Stimulated activated CD4-positive, alpha-beta T cell treated with anti-CD3 and anti-CD28 coated beads, Interleukin-2, amount 100 ng/mL, for 24 hours (primary cell): ENCODE measurements at regions not wholly inside any gene's neighbourhood (a gene's known extent, or its start where the extent isn't known, plus 50 kb on each side); places are given as distances from the start of the nearest gene placed in this dataset.
A peak's percentile ranks its signal among the peaks of the same experiment; 100 is the strongest.
"Not testable (repeated sequence)": the region's sequence is repeated elsewhere in the genome, so short reads cannot be mapped to it uniquely, and the experiment has no call there.

Experiments used
- DNase-seq, 2 donors: peaks; one replicate each; pipeline ENCODE4 v3.0.0-alpha.2; 2020

DNA sequence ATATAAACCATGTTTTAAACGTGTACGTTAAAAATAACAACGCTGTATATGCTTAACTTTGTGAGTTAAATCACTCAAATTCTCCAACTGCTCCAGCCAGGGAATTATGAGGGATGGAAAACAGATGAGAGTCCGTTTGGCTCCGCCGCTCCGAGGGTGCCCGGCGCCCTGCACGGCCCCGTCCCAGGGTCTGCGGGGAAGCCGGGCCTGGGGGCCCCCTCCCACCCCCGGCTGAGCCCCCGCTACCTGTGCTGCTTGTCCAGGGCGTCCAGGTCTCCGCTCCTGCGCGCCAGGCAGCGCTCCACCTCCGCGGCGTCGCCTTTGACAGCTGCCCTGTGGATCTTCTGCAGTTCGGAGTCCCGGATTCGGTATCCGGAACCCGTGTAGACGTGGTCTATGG lies 415.5 kb downstream of the FOXD4L4 start:
- DNase-seq: not testable (repeated sequence)

DNA sequence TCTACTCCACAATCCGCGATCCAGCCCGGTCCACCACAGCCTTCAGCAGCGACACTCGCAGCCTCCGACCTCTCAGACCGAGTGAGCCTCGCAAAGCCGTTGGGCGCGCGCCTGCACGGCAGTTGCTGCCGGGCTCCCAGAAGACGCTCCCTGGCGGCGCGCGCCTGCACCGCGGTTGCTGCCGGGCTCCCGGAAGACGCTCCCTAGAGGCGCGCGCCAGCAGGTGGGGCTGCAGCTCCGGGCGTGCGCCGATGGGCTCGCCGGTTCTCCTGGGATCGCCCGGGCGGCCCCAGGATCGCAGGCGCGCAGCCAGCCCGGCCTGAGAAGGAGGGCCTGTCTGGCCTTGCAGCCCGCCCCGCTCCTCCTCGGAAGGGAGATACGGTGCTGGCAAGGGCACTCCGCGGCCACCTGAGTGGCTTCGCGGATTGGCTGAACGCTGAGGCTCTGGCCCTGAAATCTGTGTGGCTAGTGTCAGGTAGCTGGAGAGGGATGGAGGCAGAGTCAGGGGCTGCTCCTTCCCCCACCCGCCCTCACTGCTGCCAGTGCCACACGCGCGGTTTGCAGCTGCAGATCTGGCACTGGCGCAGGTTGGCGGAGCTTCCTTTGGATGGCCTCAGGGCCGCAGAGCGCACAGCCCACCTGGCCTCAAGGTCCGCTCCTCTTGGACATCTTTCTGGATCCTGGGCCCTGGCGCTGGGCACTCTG lies 416.2 kb downstream of the FOXD4L4 start:
- DNase-seq: peak; percentile 24 to 69

DNA sequence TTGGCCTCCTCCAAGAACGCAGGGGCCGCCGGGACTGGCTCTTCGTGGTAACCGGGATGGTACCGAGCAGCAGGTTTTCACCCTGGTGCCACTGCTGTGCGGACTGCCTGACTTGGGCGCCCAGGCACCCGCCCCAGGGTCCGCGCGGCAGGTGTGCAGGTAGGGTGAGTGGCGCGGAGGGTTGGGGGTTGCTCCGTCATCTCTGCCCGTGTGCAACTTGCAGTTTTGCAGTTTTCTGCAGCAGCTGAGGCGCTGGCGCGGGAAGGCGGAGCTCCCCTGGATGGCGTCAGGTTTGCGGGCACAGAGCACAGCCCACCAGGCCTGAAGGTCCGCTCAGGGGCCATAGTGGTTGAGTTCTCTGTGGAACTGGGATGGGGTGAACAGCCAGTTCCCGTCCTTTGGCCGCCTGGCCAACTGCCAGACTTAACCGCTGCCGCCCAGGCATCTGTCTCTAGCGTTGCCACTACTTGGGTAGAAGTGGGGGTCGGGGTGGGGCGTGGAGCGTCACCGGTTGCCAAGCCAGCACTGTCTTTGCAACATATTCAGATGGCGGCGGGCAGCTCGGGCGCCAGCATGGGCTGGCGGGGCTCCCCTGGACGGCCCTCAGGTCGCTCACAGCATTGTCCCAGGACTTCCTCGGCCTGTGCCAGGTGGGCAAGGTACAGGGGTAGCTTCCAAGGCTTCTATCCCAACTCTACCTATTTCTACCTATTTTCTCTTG lies 417.2 kb downstream of the FOXD4L4 start:
- peak in 1 of 2 donors; percentile 1 for DNase-seq

DNA sequence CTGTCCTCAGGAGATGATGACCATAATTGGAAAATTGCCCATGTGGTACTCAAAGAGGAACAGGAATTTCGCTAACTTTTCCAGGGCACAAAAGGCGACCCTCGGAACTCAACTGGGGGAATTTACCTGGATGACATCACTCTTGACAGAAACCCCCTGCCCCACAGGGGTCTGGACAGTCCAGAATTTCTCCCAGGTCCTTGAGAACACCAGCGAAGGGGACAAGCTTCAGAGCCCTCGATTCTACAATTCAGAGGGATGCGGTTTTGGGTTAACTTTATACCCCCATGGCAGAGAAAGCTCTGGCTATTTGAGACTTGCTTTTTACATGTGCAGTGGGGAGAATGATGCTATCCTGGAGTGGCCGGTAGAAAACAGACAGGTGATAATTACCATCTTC lies 445.4 kb downstream of the FOXD4L4 start:
- DNase-seq: not testable (repeated sequence)

DNA sequence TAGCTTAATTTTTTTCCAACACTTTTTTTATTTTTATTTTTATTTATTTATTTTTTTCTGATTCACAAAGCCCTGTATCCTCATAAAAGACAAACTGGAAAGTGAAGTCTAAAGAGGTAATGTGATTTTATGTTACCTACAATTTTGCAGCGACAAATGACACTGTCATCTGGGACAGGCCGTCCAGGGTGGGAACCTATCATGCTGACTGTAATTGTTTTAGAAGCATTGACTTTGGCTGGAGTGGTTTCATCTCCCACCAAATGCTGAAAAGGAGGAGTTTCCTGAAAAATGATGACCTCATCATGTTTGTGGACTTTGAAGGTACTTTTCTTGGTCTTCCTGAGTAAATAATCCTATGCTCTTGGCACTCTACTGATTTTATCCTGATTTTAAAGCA lies 446.7 kb downstream of the FOXD4L4 start:
- DNase-seq: not testable (repeated sequence)

DNA sequence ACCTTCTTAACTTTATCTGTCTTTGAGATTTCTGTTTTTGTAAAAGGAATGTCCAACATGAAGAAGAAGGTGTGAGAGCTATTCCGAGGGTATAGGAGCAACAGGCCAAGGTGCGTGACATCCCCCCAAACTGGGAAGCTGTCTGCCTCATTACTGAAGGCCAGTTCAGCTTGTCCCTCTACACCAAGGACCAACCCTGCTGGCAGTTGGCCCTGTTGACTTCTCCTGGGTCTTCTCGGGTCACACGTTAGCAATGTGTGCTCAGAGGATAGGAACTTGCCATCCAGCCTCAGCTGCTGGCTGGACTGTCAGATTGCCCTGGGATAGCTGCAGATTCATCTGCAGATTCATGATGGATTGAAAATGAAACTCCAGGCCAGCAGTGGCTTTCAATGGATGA lies 460.3 kb downstream of the FOXD4L4 start:
- DNase-seq: not testable (repeated sequence)

DNA sequence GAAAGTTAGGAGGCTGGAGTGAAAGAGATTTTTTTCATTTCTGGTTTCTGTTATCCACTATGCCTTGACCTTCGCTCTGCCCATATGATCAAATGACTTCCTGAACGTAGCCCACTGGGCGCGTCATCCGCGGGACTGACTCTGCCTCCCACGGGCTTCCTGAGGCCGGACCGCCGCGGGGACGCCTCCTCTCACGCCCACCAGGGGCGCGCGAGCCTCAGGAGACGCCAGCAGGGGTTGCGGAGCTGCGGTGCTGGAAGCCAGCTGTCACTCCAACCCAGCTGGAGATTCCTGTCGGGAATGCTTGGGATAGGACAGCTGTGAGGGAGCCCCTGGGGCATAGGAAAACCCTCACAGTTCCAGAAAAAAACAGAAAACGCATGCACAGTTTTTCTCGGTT lies 461.5 kb downstream of the FOXD4L4 start:
- not testable (repeated sequence) for DNase-seq

DNA sequence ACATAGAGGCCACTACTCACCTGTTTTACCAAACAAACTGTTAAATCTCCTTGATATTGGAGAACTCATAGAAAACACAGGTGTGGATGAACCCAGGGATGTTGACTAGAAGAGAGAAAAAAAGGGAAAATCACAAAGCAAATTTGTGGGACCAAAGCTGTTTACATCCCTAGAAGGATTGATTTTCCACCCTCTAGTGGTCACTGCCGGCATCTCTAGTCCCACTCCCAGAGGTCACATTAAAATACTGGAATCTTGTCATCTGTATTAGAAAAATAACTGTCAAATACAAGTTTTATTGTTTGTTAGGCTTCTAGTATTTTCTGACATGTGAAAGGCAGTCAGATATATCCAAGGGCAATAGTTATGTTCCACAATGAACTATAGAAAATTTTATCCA lies 469.7 kb downstream of the FOXD4L4 start:
- DNase-seq: not testable (repeated sequence)

DNA sequence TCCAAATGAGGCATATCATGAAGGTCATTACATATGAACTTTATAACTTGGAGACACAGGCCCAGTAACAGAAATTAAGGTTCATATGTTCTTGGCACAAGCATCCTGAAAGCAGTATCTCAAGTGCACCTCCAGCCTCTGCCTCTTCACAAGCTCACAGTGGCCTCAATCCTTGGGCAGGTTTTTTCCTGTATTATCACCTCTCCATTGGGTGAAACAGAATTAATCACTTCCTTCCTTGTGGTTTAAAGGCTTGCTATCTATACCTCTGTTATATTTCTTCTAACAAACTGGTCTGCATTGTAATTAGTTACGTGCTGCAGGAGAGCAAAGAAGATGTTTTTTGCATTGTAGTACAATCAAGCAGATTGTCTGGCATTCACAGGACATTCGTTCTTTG lies 471.0 kb downstream of the FOXD4L4 start:
- DNase-seq: not testable (repeated sequence)

DNA sequence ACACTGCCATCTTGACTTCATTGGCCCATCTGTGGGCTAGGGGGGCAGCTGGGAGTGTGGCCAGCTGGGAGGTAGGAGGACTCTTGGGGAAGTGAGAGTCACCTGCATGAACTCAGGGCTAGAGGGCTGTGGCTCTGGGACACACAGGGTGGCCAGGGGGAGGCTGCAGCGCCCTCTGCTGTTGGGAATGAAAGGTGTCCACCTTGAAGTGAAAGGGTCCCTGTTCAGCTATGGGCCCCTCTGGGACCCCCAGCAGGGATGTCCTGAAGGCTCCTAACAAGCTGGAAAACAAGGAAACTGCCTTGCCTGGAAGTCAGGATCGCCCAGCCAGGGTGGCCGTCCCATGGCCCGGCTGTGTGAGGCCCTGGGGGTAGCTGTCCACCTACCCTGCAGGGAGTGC lies 507.8 kb downstream of the FOXD4L4 start:
- not testable (repeated sequence) for DNase-seq

DNA sequence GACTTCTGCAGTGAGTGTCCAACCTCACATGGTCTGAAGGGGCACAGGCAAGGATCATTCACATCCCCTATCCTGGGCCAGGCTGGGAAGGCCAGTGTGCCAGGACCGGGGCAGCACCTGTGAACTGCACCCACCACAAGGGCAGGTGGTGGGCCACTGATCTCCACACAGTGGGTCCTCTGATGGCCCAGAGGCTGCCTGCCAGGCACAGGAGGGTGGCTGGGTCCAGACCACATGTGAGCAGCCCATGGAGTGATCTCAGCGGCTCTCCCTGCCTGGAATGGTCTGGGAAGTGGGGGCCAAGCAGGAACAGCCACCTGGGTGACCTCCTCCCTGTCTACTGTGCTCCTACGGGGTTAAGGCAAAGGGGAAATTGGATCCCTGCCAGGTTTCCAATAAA lies 508.5 kb downstream of the FOXD4L4 start:
- not testable (repeated sequence) for DNase-seq

DNA sequence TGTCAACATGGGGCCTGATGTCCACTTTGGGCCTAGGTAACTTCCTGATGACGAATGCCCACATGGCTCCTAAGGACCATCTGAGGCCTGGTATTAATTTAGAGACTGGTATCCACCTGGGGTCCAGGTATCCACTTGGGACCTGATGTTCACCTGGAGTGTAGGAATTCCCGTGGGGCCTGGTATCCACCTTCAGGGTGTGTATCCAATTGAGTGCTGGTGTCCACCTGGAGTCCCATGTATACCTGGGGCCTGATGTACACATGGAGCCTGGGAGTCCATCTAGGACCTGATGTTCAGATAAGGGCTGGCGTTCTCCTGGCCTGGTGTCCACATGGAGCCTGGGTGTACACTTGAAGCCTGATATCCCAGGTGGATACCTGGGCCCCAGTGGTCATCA lies 520.6 kb downstream of the FOXD4L4 start:
- DNase-seq: not testable (repeated sequence)

DNA sequence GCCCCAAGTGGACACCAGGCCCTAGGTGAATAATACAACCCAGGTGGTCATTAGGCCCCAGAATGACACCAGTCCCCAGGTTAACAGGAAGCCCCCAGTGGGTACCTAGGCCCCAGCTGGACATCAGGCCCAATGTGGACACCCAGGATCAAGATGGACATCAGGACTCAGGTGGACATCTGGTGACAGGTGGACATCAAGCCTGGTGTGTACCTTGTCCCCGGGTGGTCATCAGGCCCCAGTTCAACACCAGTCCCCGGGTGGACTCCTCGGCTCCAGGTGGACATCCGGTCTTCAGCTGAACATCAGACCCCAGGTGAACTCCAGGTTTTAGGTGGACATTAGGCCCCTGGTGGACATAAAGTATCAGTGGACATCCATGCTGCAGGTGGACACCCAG lies 524.6 kb downstream of the FOXD4L4 start:
- not testable (repeated sequence) for DNase-seq

DNA sequence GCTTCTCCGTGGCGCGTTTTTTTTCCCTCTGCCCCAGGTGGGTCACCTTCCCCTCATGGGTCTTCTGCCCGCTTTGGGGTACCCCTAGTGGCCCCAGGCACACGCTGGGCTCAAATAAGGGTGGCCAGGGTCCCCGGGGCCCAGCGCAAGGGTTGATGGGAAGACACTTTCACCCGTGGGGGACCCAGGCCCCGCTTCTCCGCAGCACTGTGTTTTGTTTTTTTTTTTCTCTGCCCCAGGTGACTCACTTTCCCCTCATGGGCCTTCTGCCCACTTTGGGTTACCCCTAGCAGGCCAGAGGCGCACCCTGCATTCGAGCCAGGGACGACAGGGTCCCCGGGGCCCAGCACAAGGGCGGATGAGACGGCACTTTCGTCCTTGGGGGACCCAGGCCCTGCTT lies 526.7 kb downstream of the FOXD4L4 start:
- DNase-seq: not testable (repeated sequence)

DNA sequence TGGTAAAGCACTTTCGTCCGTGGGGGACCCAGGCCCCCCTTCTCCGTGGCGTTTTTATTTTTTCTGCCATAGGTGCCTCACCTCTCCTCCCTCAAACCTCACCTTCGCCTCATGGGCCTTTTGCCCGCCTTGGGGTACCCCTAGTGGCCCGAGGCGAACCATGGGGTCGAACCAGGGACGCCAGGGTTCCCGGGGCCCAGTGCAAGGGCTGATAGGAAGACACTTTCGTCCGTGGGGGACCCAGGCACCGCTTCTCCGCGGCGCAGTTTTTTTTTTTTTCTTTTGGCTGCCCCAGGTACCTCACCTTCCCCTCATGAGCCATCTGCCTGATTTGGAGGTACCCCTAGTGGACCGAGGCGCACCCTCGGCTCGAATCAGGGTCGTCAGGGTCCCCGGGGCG lies 527.8 kb downstream of the FOXD4L4 start:
- DNase-seq: not testable (repeated sequence)

DNA sequence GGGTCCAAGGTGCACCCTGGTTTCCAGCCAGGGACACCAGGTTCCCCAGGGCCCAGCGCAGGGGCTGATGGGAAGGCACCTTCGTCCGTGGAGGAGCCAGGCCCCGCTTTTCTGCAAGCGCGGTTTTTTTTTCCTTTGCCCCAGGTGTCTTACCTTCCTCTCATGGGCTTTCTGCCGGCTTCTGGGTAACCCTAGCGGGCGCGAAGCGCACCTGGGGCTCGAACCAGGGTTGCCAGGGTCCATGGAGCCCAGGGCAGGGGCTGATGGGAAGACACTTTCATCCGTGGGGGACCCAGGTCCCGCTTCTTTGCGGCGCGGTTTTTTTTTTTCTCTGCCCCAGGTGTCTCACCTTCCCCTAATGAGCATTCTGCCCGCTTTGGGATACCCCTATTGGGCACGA lies 529.3 kb downstream of the FOXD4L4 start:
- DNase-seq: peak in 1 of 2 donors; percentile 12

DNA sequence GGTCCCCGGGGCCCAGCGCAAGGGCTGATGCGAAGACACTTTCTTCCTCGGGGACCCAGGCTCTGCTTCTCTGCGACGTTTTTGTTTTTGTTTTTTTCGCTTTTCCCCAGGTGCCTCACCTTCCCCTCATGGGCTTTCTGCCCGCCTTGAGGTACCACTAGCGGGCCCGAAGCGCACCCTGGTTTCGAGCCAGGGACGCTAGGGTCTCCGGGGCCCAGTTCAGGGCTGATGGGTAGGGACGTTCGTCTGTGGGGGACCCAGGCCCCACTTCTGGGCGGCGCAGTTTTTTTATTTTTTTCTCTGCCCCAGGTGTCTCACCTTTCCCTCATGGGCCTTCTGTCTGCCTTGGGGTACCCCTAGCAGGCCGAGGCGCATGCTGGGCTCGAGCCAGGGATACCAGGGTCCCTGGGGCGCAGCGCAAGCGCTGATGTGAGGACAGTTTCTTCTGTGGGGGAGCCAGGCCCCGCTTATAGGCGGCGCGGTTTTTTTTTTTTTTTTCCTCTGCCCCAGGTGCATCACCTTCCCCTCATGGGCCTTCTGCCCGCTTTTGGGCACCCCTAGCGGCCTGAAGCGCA lies 530.0 kb downstream of the FOXD4L4 start:
- DNase-seq: not testable (repeated sequence)

DNA sequence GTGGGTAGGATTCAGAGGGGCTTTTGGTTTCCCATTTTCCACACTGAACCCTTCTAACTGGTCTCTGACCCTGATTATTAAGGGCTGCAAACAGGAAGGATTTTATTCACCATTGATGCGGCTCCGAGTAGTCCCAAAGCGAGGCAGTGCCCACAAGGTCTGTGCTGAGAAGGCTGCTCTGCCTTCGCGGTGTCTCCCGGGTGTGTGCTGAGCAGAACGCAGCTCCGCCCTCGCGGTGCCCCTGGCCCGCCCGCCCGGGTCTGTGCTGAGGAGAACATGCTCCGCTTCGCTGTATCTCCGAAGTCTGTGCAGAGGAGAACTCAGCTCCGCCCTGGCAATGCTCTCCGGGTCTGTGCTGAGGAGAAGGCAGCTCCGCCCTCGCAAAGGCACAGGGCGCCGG lies 530.7 kb downstream of the FOXD4L4 start:
- peak in 1 of 2 donors; percentile 27 for DNase-seq

DNA sequence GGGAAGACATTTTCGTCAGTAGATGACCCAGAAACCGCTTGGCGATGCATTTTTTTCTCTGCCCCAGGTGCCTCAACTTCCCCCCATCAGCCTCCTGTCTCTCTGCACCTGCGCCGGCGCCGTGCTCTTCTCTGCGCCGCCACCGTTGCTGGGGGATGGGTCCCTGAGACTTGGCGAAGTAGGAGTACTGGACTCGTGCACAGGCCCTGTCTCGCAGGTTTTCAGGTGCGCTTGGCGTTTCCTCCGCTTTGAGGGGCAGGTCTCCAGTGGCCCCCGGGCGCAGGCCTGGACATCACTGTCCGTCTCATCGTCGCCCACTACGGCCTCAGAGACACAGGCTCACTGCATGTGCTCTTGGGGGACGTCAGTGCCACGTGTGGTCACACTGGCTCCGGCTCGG lies 532.1 kb downstream of the FOXD4L4 start:
- not testable (repeated sequence) for DNase-seq

DNA sequence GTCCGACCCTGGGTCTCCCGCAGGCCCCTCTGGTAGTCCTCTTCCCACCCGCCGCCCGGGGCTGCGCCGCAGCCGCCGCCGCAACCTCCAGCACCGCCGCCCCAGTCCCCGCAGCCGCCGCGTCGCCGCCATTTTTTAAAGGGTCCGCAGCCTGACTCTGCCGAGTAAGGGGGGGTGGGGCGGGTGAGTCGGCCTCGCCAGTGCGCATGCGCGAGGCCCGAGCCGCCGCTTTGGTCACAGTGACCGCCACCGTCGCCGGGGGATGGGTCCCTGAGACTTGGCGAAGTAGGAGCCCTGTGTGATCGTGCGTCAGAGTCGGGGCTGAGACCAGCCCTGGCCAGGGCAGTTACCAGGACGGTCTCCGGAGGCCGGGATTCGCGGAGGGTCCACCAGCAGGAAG lies 532.8 kb downstream of the FOXD4L4 start:
- peak; percentile 55 to 75 for DNase-seq

DNA sequence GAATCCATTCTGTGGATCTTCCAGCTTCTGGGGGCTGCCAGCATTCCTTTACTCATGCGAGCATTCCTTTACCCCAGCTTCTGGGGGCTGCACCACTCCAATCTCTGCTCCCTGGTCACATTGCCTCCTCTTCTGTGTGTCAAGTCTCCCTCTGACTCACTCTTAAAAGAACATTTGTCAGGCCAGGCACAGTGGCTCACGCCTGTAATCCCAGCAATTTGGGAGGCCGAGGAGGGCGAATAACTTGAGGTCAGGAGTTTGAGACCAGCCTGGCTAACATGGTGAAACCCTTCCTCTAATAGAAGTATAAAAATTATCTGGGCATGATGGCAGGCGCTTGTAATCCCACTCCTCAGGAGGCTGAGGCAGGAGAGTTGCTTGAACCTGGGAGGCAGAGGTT lies 541.9 kb downstream of the FOXD4L4 start:
- DNase-seq: not testable (repeated sequence)
